Omental fat pad (tissue), 3 donors: ENCODE measurements at regions not wholly inside any gene's neighbourhood (a gene's known extent, or its start where the extent isn't known, plus 50 kb on each side); places are given as distances from the start of the nearest gene placed in this dataset.

Experiments used
- ATAC-seq: fragments of 150-250 bp; one replicate; pipeline ENCODE4 v1.9.1; 2016; ENCODE audit warnings: mild to moderate bottlenecking, moderate library complexity; ENCODE audit not compliant: low FRiP score
- DNase-seq: peaks from one replicate; pipeline ENCODE4 v3.0.0-alpha.2; 2019; ENCODE audit warnings: low spot score
- CTCF ChIP-seq, 3 donors: fragments of 450-650 bp; IDR thresholded peaks; one replicate each; pipeline ENCODE4 v1.5.1; 2016 to 2017; ENCODE audit warnings: antibody characterized with exemption in 3 of 3, mild to moderate bottlenecking in 3 of 3, moderate library complexity in 2 of 3

- DNase-seq: no peak
- ATAC-seq: no peak
- TF ChIP-seq CTCF (IDR thresholded peaks at IDR 0.05): no peak
Measured at GRCh38 chr10:104505521-104506042, 135.5 kb upstream of the SORCS3 start.

GRCh38 chr10:104509981-104510380 lies 131.1 kb upstream of the SORCS3 start:
- no peak for TF ChIP-seq CTCF (IDR thresholded peaks at IDR 0.05)
- no peak for ATAC-seq
- no peak for DNase-seq

DNA sequence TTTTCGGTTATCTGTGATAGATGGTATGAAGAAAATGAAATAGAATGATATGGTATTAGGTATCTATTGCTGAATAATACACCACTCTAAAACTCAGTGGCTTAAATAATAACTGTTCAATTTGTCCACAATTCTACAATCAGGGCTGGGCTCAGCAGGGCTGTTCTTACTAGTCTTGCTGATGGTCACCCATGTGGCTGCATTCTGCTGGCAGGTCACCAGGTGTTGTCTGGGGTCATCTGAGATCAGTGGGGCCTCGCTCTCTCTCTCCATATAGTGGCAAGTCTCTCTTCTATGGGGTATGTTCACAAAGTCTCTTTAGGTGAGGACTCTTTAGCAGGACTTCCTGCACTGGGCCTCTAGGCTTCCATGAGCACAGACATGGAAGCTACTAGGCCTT lies 130.4 kb upstream of the SORCS3 start:
- no peak for ATAC-seq
- no peak for TF ChIP-seq CTCF (IDR thresholded peaks at IDR 0.05)
- DNase-seq: no peak

DNA sequence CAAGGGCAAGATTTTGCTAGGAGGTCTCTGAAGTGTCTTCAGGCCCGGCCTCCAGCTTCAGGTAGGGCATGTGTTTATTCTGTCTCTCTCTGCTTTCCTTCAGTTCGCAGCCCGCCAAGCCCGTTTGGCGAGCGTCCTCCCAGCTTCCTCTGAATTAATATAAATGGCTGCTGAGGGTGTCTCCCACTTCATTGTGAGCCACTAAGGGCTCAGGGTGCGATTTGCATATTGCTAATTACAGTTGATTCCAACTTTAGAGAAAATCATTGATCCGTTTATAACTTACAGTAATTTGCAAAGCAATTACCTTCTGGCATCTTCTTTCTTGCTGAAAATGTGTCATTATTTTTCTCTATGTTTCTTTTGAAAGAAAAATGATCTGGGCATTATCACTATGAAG lies 128.3 kb upstream of the SORCS3 start:
- no peak for TF ChIP-seq CTCF (IDR thresholded peaks at IDR 0.05)
- no peak for ATAC-seq
- no peak for DNase-seq

GRCh38 chr10:104515678-104516199 lies 125.4 kb upstream of the SORCS3 start:
- no peak for TF ChIP-seq CTCF (IDR thresholded peaks at IDR 0.05)
- DNase-seq: no peak

GRCh38 chr10:104516986-104517385 lies 124.1 kb upstream of the SORCS3 start:
- no peak for TF ChIP-seq CTCF (IDR thresholded peaks at IDR 0.05)
- DNase-seq (no peak), ATAC-seq (no peak)

More at GRCh38 chr10:104515678-104516199, 125.4 kb upstream of the SORCS3 start:
- ATAC-seq: no peak

DNA sequence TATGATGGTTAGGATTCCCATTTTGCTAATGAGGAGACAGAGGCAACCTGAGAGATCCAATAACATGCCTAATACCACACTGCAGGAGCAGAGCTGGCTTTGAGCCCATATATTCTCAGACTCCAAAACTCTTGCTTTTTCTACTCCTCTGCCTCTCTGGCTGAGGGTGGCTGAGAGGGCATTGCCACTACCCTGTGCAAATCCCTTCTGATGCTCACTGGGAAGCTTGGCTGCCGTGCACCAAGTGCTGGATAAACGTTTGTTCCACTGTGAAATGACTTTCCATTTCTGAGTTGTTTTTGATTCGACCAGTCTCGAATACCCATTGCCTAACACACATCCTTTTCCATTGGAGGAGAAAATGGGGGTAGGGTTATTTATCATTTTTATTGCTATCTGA lies 123.1 kb upstream of the SORCS3 start:
- DNase-seq: no peak
- TF ChIP-seq CTCF (IDR thresholded peaks at IDR 0.05): no peak
- no peak for ATAC-seq
